Stimulated activated CD4-positive, alpha-beta T cell treated with anti-CD3 and anti-CD28 coated beads, Interleukin-15, amount 100 ng/mL, for 24 hours (primary cell): ENCODE measurements at regions not wholly inside any gene's neighbourhood (a gene's known extent, or its start where the extent isn't known, plus 50 kb on each side); places are given as distances from the start of the nearest gene placed in this dataset.
"Not testable (repeated sequence)": the region's sequence is repeated elsewhere in the genome, so short reads cannot be mapped to it uniquely, and the experiment has no call there.

Source experiments
- DNase-seq: peaks from one replicate; pipeline ENCODE4 v3.0.0-alpha.2; 2020

- DNase-seq, result no peak
Measured at GRCh38 chr9:115495052-115495635, 377.2 kb upstream of the TNC start.

GRCh38 chr9:115495836-115496235 lies 377.9 kb upstream of the TNC start:
- no peak for DNase-seq

GRCh38 chr9:115498303-115498702 lies 380.3 kb upstream of the TNC start:
- DNase-seq, result no peak

- DNase-seq, result no peak
Measured at GRCh38 chr9:115507148-115507547, 389.2 kb upstream of the TNC start.

- DNase-seq, result no peak
Measured at GRCh38 chr9:115513148-115513547, 395.2 kb upstream of the TNC start.

GRCh38 chr9:115514454-115514853 lies 396.5 kb upstream of the TNC start:
- DNase-seq, result no peak

GRCh38 chr9:115517335-115518075 lies 399.5 kb upstream of the TNC start:
- DNase-seq, result no peak

- DNase-seq, result no peak
Measured at GRCh38 chr9:115520646-115521045, 402.7 kb upstream of the TNC start.

GRCh38 chr9:115522912-115523311 lies 405.0 kb upstream of the TNC start:
- DNase-seq, result no peak

- peak; percentile 7 for DNase-seq
Measured at GRCh38 chr9:115524453-115525059, 406.6 kb upstream of the TNC start.

- no peak for DNase-seq
Measured at GRCh38 chr9:115525111-115526058, 407.4 kb upstream of the TNC start.

- no peak for DNase-seq
Measured at GRCh38 chr9:115531410-115532125, 413.6 kb upstream of the TNC start.

GRCh38 chr9:115533511-115533910 lies 415.6 kb upstream of the TNC start:
- no peak for DNase-seq

- no peak for DNase-seq
Measured at GRCh38 chr9:115540091-115540490, 422.1 kb upstream of the TNC start.

GRCh38 chr9:115543511-115543910 lies 425.6 kb upstream of the TNC start:
- DNase-seq, result no peak

GRCh38 chr9:115548609-115549260 lies 430.8 kb upstream of the TNC start:
- no peak for DNase-seq

- no peak for DNase-seq
Measured at GRCh38 chr9:115551396-115551795, 433.4 kb upstream of the TNC start.

- DNase-seq, result no peak
Measured at GRCh38 chr9:115553060-115553773, 435.3 kb upstream of the TNC start.

- DNase-seq, result no peak
Measured at GRCh38 chr9:115556432-115556831, 438.5 kb upstream of the TNC start.

- no peak for DNase-seq
Measured at GRCh38 chr9:115575147-115575546, 457.2 kb upstream of the TNC start.

- not testable (repeated sequence) for DNase-seq
Measured at GRCh38 chr9:115585458-115585857, 467.5 kb upstream of the TNC start.
